Spinal cord (tissue), 9 donors: ENCODE measurements at regions not wholly inside any gene's neighbourhood (a gene's known extent, or its start where the extent isn't known, plus 50 kb on each side); places are given as distances from the start of the nearest gene placed in this dataset.

Source experiments
- DNase-seq, 6 donors: peaks; one replicate each; pipeline versions ENCODE4 v3.0.0 to v3.0.0-alpha.2; 2013 to 2015; ENCODE audit warnings: low spot score in 6 of 6, low read depth in 4 of 6
- H3K27ac ChIP-seq: one replicate; pipeline ENCODE4 v1.5.1; 2013; ENCODE audit warnings: low read depth, low read length, control low read depth
- H3K27me3 ChIP-seq: one replicate; pipeline ENCODE4 v1.6.1; 2013; ENCODE audit warnings: low read length; ENCODE audit not compliant: control insufficient read depth, insufficient read depth
- H3K36me3 ChIP-seq: one replicate; pipeline ENCODE4 v1.6.1; 2013; ENCODE audit warnings: low read length; ENCODE audit not compliant: control insufficient read depth, insufficient read depth
- H3K4me1 ChIP-seq: one replicate; pipeline ENCODE4 v1.6.1; 2013; ENCODE audit warnings: low read length; ENCODE audit not compliant: control insufficient read depth, insufficient read depth
- H3K4me3 ChIP-seq: one replicate; pipeline ENCODE4 v1.5.1; 2013; ENCODE audit warnings: low read depth, low read length, control low read depth
- H3K9me3 ChIP-seq: one replicate; pipeline ENCODE4 v1.6.1; 2013; ENCODE audit warnings: low read length; ENCODE audit not compliant: control insufficient read depth, insufficient read depth
- whole genome bisulfite sequencing: methylation state at CpG from one replicate; pipeline ENCODE4 v1.1.5; 2013; ENCODE audit warnings: missing lambda C conversion rate; ENCODE audit not compliant: insufficient coverage; 5-methylcytosine and 5-hydroxymethylcytosine counted together
- donor health status: healthy.

DNA sequence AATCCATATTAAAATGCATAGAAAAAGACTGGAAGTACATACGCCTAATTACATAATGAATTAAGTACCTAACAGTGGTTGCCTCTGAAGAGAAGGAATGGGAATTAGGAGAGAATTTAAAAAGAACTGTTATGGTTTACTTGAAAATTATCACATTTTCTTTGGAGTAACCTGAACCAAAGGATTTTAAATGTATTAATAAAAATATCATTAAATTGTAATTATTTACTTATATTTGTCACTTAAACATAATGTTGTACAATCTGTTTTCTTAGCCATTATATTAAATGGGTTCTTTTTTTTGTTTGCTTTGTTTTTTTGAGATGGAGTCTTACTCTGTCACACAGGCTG is 114.2 kb upstream of the SLC7A14 start:
- Histone ChIP-seq H3K4me3 (no peak overlapping the region), H3K36me3 (no peaks in the 10 kb centered on the region), H3K9me3 (no peaks in the 10 kb centered on the region), H3K27ac (no peak overlapping the region), H3K4me1 (no peaks in the 10 kb centered on the region), H3K27me3 (no peaks in the 10 kb centered on the region)
- no peak for DNase-seq
- WGBS = no CpG with 5 or more reads among the region's 1 CpG

GRCh38 chr3:170699158-170700053 is 113.5 kb upstream of the SLC7A14 start:
- Histone ChIP-seq H3K27me3 (no peaks in the 10 kb centered on the region), H3K4me3 (no peak overlapping the region), H3K4me1 (no peaks in the 10 kb centered on the region), H3K9me3 (no peaks in the 10 kb centered on the region), H3K36me3 (no peaks in the 10 kb centered on the region), H3K27ac (no peak overlapping the region)
- no peak for DNase-seq
- 83% methylated on average over 2 of the region's 8 CpGs for WGBS

DNA sequence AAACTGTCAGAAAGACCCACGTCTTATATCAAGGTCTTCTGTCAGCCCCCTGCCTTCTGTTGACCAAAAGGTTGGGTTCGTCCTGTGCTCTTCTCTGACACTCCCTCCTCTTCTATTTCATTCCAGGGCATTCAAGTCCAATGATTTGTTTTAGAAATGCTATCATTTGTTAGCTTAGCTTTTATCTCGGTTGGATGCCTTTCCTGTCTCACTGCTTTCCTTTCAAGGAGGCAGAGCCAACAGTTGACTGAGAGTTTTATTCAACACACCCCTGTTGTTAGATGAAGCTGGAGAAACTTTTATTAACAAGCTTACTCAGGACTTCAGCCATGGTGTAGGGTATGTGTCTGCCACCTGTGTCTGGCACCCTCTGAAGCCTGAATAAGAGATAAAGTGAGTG is 112.0 kb upstream of the SLC7A14 start:
- H3K27ac ChIP-seq = peak overlapping the region; percentile 43
- DNase-seq = peak in 1 of 6 donors; percentile 74
- no CpG with 5 or more reads among the region's 3 CpGs for WGBS
- no peaks in the 10 kb centered on the region for H3K4me1 ChIP-seq
- no peaks in the 10 kb centered on the region for H3K27me3 ChIP-seq
- no peaks in the 10 kb centered on the region for H3K9me3 ChIP-seq
- no peaks in the 10 kb centered on the region for H3K36me3 ChIP-seq
- no peak overlapping the region for H3K4me3 ChIP-seq

- Histone ChIP-seq H3K36me3 (no peaks in the 10 kb centered on the region), H3K27me3 (no peaks in the 10 kb centered on the region), H3K27ac (no peak overlapping the region), H3K4me1 (no peaks in the 10 kb centered on the region), H3K4me3 (no peak overlapping the region), H3K9me3 (no peaks in the 10 kb centered on the region)
- no peak for DNase-seq
- WGBS = 96% methylated on average over 2 of the region's 2 CpGs
Observed at GRCh38 chr3:170697131-170697530, 111.3 kb upstream of the SLC7A14 start.

DNA sequence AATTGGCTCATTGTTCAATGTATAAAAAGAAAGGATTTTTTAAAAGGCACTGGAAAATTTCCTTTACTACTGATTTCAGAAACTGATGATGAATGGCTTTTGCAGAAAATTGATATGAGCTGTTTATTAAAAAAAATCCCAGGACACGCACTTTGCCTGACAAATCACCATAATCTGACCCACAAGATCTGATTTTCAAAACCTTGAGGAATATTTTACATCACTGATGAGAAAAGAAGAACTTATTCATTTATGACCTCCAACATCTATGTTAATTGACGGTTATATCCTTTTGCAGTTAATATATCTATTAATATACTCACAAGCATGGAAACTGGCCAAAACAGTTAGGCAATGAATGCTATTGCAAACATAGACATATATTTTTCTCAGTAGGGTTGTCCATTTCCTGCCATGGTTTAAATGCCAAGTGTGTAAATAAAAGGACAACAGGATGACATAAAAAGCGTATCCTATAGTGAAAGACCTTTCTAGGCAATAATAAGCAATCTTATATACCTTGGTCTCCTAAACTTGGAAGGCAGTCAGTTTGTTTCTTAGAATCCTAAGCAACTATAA is 109.7 kb upstream of the SLC7A14 start:
- Histone ChIP-seq H3K27ac (no peak overlapping the region), H3K9me3 (no peaks in the 10 kb centered on the region), H3K27me3 (no peaks in the 10 kb centered on the region), H3K4me1 (no peaks in the 10 kb centered on the region), H3K4me3 (no peak overlapping the region), H3K36me3 (no peaks in the 10 kb centered on the region)
- DNase-seq = no peak
- WGBS = no CpG with 5 or more reads among the region's 3 CpGs

- Histone ChIP-seq H3K27ac (no peak overlapping the region), H3K36me3 (no peaks in the 10 kb centered on the region), H3K4me1 (no peaks in the 10 kb centered on the region), H3K27me3 (no peaks in the 10 kb centered on the region), H3K4me3 (no peak overlapping the region), H3K9me3 (no peaks in the 10 kb centered on the region)
- WGBS = no CpG with 5 or more reads among the region's 2 CpGs
- DNase-seq = no peak
Observed at GRCh38 chr3:170692720-170693119, 106.8 kb upstream of the SLC7A14 start.

DNA sequence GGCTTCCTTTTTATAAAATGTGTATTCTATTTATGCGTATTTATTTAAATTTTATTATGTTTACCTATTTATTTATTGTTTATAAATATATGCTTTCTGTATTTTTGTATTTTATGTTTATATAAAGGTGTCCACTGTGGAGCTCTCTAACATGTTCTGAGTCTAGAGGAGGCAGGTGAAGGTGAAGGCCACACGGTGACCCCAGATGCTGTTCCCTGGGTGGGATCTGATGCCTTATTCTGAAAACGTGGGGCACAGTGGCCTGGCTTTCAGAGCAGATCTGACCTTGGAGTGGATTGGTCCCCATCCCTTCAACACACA is 104.7 kb upstream of the SLC7A14 start:
- H3K27me3 ChIP-seq = no peaks in the 10 kb centered on the region
- H3K4me3 ChIP-seq = no peak overlapping the region
- no peaks in the 10 kb centered on the region for H3K4me1 ChIP-seq
- DNase-seq = no peak
- H3K27ac ChIP-seq = no peak overlapping the region
- H3K9me3 ChIP-seq = no peaks in the 10 kb centered on the region
- 64% methylated on average over 2 of the region's 3 CpGs for WGBS
- H3K36me3 ChIP-seq = no peaks in the 10 kb centered on the region

DNA sequence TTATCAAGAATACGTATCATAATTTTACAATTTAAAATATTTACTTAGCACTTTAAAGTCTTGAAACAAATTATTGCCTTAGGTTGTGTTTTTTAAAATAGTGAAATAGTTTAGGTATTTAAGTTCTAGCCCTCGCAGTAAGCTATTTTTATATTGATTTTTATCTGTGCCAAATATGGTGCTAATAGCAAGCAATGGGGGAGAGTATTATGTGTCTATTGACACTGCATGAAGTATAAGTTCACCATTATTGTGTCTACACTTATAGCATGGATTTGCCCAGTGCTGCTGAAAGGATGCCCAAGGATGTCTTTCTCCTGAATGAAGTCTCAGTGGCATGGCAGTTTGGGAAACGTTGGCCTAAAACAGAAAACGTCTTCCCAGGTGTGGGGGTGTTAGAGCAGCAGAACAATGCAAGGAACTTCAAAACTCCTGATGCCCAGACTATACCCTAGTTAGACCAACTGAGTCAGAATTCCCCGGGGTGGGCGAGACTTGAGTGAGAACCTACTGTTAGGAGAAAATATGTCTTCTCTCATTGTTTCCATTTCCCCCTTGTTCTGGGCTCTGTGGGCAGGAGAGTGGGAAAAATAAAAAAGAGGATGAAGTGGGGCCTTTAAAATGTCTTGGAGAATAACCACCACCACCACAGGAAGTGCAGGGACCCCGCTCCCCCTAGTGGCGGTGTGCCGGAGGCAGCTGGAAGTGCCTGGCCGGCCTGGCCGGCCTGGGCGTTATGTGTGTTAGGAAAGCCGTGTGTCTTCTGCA is 104.2 kb upstream of the SLC7A14 start:
- Histone ChIP-seq H3K27ac (no peak overlapping the region), H3K4me1 (no peaks in the 10 kb centered on the region), H3K4me3 (no peak overlapping the region), H3K36me3 (no peaks in the 10 kb centered on the region), H3K27me3 (no peaks in the 10 kb centered on the region), H3K9me3 (no peaks in the 10 kb centered on the region)
- DNase-seq = peak in 2 of 6 donors; percentile 43 to 55
- WGBS = no CpG with 5 or more reads among the region's 13 CpGs

DNA sequence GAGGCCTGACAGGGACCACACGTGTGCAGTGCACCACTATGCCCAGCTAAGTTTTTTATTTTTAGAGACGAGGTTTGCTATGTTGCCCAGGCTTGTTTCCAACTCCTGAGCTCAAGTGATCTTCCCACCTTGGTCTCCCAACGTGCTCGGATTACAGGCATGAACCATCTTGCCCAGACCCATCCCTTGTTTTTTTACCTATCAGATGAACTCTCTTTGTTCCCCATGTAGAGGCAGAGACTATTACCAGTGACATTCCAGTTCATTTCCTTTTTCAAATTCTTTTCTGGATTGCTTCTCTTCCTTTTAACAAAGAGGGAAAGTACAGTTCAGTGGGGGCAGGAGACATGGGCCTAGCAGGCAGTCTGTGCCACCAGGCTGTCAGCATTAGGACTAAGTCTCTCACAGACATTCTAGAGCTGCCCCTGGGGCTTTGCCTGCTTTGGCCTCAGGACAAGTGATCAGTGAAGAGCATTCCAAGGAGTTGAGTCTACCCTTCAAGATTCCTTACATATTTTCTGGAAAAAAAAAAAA is 103.5 kb upstream of the SLC7A14 start:
- 77% methylated on average over 4 of the region's 4 CpGs for WGBS

More for the DNA sequence above, 103.5 kb upstream of the SLC7A14 start:
- Histone ChIP-seq H3K36me3 (no peaks in the 10 kb centered on the region), H3K4me1 (no peaks in the 10 kb centered on the region), H3K27me3 (no peaks in the 10 kb centered on the region), H3K9me3 (no peaks in the 10 kb centered on the region), H3K4me3 (no peak overlapping the region), H3K27ac (no peak overlapping the region)
- no peak for DNase-seq
